H9 (cell line): ENCODE measurements at regions not wholly inside any gene's neighbourhood (a gene's known extent, or its start where the extent isn't known, plus 50 kb on each side); places are given as distances from the start of the nearest gene placed in this dataset.

Experiments used
- DNase-seq: peaks from one replicate; pipeline ENCODE4 v3.0.0-alpha.2; 2017
- H2AFZ ChIP-seq: one replicate; pipeline ENCODE4 v1.6.1; 2013; ENCODE audit warnings: mild to moderate bottlenecking, low read length, control low read depth, moderate library complexity
- H2AK5ac ChIP-seq: 2 replicates; pipeline ENCODE4 v1.6.1; 2013; ENCODE audit warnings: low read length, control low read depth, mixed read lengths; ENCODE audit not compliant: insufficient read length
- H2BK120ac ChIP-seq: one replicate; pipeline ENCODE4 v1.6.1; 2013; ENCODE audit warnings: low read depth, mild to moderate bottlenecking, low read length, control low read depth, inconsistent platforms; ENCODE audit not compliant: poor library complexity, severe bottlenecking
- H2BK12ac ChIP-seq: 2 replicates; pipeline ENCODE4 v1.6.1; 2013; ENCODE audit warnings: low read length, control low read depth, mixed read lengths, low read depth; ENCODE audit not compliant: insufficient read length
- H2BK15ac ChIP-seq: 2 replicates; pipeline ENCODE4 v1.6.1; 2013; ENCODE audit warnings: low read depth, low read length, control low read depth
- H2BK20ac ChIP-seq: one replicate; pipeline ENCODE4 v1.6.1; 2013; ENCODE audit warnings: low read depth, mild to moderate bottlenecking, low read length, control low read depth, inconsistent platforms; ENCODE audit not compliant: poor library complexity, severe bottlenecking
- H2BK5ac ChIP-seq: 2 replicates; pipeline ENCODE4 v1.6.1; 2013; ENCODE audit warnings: low read length, control low read depth, mixed read lengths; ENCODE audit not compliant: insufficient read length
- H3K14ac ChIP-seq: 2 replicates; pipeline ENCODE4 v1.6.1; 2013; ENCODE audit warnings: low read length, control low read depth; ENCODE audit not compliant: insufficient read depth
- H3K18ac ChIP-seq: 2 replicates; pipeline ENCODE4 v1.6.1; 2013; ENCODE audit warnings: low read depth, mild to moderate bottlenecking, mixed read lengths, low read length, control low read depth; ENCODE audit not compliant: insufficient read length
- H3K23ac ChIP-seq: 2 replicates; pipeline ENCODE4 v1.6.1; 2013; ENCODE audit warnings: low read length, control low read depth, mixed read lengths, low read depth; ENCODE audit not compliant: insufficient read length
- H3K23me2 ChIP-seq: 2 replicates; pipeline ENCODE4 v1.6.1; 2013; ENCODE audit warnings: low read depth, mild to moderate bottlenecking, mixed read lengths, low read length, control low read depth; ENCODE audit not compliant: insufficient read length, poor library complexity, severe bottlenecking
- H3K27ac ChIP-seq: 2 replicates; pipeline ENCODE4 v1.5.1; 2013; ENCODE audit warnings: low read length, control low read depth, mixed read lengths, low read depth; ENCODE audit not compliant: insufficient read length
- H3K27me3 ChIP-seq: 2 replicates; pipeline ENCODE4 v1.6.1; 2013; ENCODE audit warnings: low read length, control low read depth, inconsistent platforms; ENCODE audit not compliant: insufficient read depth
- H3K4ac ChIP-seq: 2 replicates; pipeline ENCODE4 v1.6.1; 2013; ENCODE audit warnings: low read depth, mild to moderate bottlenecking, control low read depth, inconsistent platforms, low read length, moderate library complexity
- H3K4me1 ChIP-seq: 2 replicates; pipeline ENCODE4 v1.6.1; 2013; ENCODE audit warnings: low read length, control low read depth, inconsistent platforms; ENCODE audit not compliant: insufficient read depth
- H3K4me2 ChIP-seq: 2 replicates; pipeline ENCODE4 v1.6.1; 2013; ENCODE audit warnings: low read length, control low read depth, mixed read lengths; ENCODE audit not compliant: insufficient read length, insufficient read depth
- H3K56ac ChIP-seq: 2 replicates; pipeline ENCODE4 v1.6.1; 2013; ENCODE audit warnings: low read depth, mild to moderate bottlenecking, mixed read lengths, low read length, control low read depth; ENCODE audit not compliant: insufficient read length
- H3K79me1 ChIP-seq: 2 replicates; pipeline ENCODE4 v1.6.1; 2013; ENCODE audit warnings: low read depth, mild to moderate bottlenecking, moderate library complexity, low read length, control low read depth, inconsistent platforms; ENCODE audit not compliant: insufficient read depth, poor library complexity, severe bottlenecking
- H3K79me2 ChIP-seq: 2 replicates; pipeline ENCODE4 v1.6.1; 2013; ENCODE audit warnings: low read length, control low read depth, inconsistent platforms; ENCODE audit not compliant: insufficient read depth
- H3K9ac ChIP-seq: 2 replicates; pipeline ENCODE4 v1.6.1; 2013; ENCODE audit warnings: low read length, control low read depth, mixed read lengths; ENCODE audit not compliant: insufficient read length; ENCODE audit errors: extremely low read depth
- H3K9me3 ChIP-seq: one replicate; pipeline ENCODE4 v1.6.1; 2013; ENCODE audit warnings: low read depth, low read length, inconsistent platforms; ENCODE audit not compliant: control insufficient read depth
- H3T11ph ChIP-seq: one replicate; pipeline ENCODE4 v1.6.1; 2013; ENCODE audit warnings: mild to moderate bottlenecking, low read length, control low read depth, inconsistent platforms
- H4K20me1 ChIP-seq: one replicate; pipeline ENCODE4 v1.6.1; 2013; ENCODE audit not compliant: control insufficient read depth, insufficient read length, insufficient read depth
- H4K5ac ChIP-seq: 2 replicates; pipeline ENCODE4 v1.6.1; 2013; ENCODE audit warnings: low read depth, mild to moderate bottlenecking, mixed read lengths, low read length, control low read depth; ENCODE audit not compliant: insufficient read length
- H4K8ac ChIP-seq: replicated peaks from 2 replicates; pipeline ENCODE4 v1.6.1; 2013; ENCODE audit warnings: low read length, control low read depth, mixed read lengths, low read depth; ENCODE audit not compliant: insufficient read length
- H4K91ac ChIP-seq: 2 replicates; pipeline ENCODE4 v1.6.1; 2013; ENCODE audit warnings: low read depth, mild to moderate bottlenecking, moderate library complexity, mixed read lengths, low read length, control low read depth; ENCODE audit not compliant: insufficient read length
- H3K27ac Mint-ChIP-seq, 3 experiments: 2 replicates in 2 of 3; 3 replicates in 1 of 3; pipeline ENCODE4 v1.8.0; 2020 to 2021; ENCODE audit warnings: mixed read lengths in 3 of 3, mild to moderate bottlenecking in 1 of 3, moderate library complexity in 1 of 3
- H3K27me3 Mint-ChIP-seq: 2 replicates; pipeline ENCODE4 v1.8.0; 2021; ENCODE audit warnings: low read depth, mild to moderate bottlenecking, moderate library complexity, mixed read lengths
- H3K36me3 Mint-ChIP-seq, 3 experiments: 2 replicates in 2 of 3; 3 replicates in 1 of 3; pipeline ENCODE4 v1.8.0; 2020 to 2021; ENCODE audit warnings: low read depth in 3 of 3, mixed read lengths in 3 of 3; ENCODE audit not compliant: insufficient read depth in 1 of 3
- H3K4me1 Mint-ChIP-seq, 2 experiments: 2 replicates each; pipeline ENCODE4 v1.8.0; 2020; ENCODE audit warnings: mixed read lengths in 2 of 2
- H3K4me3 Mint-ChIP-seq, 2 experiments: 2 replicates in 1 of 2; 3 replicates in 1 of 2; pipeline ENCODE4 v1.8.0; 2020 to 2021; ENCODE audit warnings: mild to moderate bottlenecking in 2 of 2, mixed read lengths in 2 of 2, moderate library complexity in 1 of 2
- H3K9me3 Mint-ChIP-seq, 2 experiments: 2 replicates in 1 of 2; 3 replicates in 1 of 2; pipeline ENCODE4 v1.8.0; 2020; ENCODE audit warnings: mild to moderate bottlenecking in 2 of 2, mixed read lengths in 2 of 2, moderate library complexity in 1 of 2
- CTCF ChIP-seq: fragments of 200-600 bp; sonication (generic); conservative IDR thresholded peaks from 3 replicates; pipeline ENCODE4 v1.8.0; 2021; ENCODE audit warnings: antibody characterized with exemption, mild to moderate bottlenecking
- WGBS: extraction: QIAGEN DNeasy Blood & Tissue Kit; methylation state at CpG from one replicate; pipeline ENCODE4 v1.1.7; 2013; ENCODE audit warnings: missing lambda C conversion rate, low lambda C conversion rate, mixed read lengths; ENCODE audit not compliant: insufficient read length; ENCODE audit errors: extremely low coverage; 5-methylcytosine and 5-hydroxymethylcytosine counted together

GRCh38 chr5:125976421-125977000, 446.7 kb upstream of the GRAMD2B start:
- Histone ChIP-seq H2BK15ac (no peak overlapping the region), H2BK5ac (no peak overlapping the region), H4K8ac (no peak overlapping the region), H3K27ac (no peak overlapping the region), H2AK5ac (no peak overlapping the region), H2AFZ (no peak overlapping the region), H3K56ac (no peak overlapping the region), H3K9ac (no peak overlapping the region), H2BK120ac (no peak overlapping the region), H3K23ac (no peak overlapping the region), H3K4ac (no peak overlapping the region), H4K91ac (no peak overlapping the region), H3K4me2 (no peak overlapping the region), H2BK20ac (no peak overlapping the region), H4K5ac (no peak overlapping the region), H3K4me1 (no peaks in the 10 kb centered on the region), H3K14ac (no peak overlapping the region), H3K79me2 (no peaks in the 10 kb centered on the region), H3K79me1 (no peaks in the 10 kb centered on the region), H3K27me3 (no peaks in the 10 kb centered on the region), H3K18ac (no peak overlapping the region), H4K20me1 (no peaks in the 10 kb centered on the region), H3K23me2 (no peaks in the 10 kb centered on the region), H2BK12ac (no peak overlapping the region), H3K9me3 (no peaks in the 10 kb centered on the region), H3T11ph (no peak overlapping the region)
- no peak for DNase-seq
- Mint-ChIP-seq H3K27me3 (no peaks in the 10 kb centered on the region), H3K4me1 (peaks cover 6% of the 10 kb centered on the region in 2 experiments), H3K4me3 (no peak overlapping the region), H3K9me3 (no peaks in the 10 kb centered on the region), H3K36me3 (no peaks in the 10 kb centered on the region), H3K27ac (no peak overlapping the region)
- no CpG with 5 or more reads among the region's 2 CpGs for WGBS
- TF ChIP-seq CTCF = no peak
